Left kidney (tissue), 1 donor: ENCODE measurements at regions not wholly inside any gene's neighbourhood (a gene's known extent, or its start where the extent isn't known, plus 50 kb on each side); places are given as distances from the start of the nearest gene placed in this dataset.

Experiments used
- DNase-seq: peaks from one replicate; pipeline ENCODE4 v3.0.0-alpha.2; 2013

- no peak for DNase-seq
Measured at GRCh38 chr12:111222027-111222414, 146.9 kb downstream of the PHETA1 start.

GRCh38 chr12:111221062-111222026, 147.6 kb downstream of the PHETA1 start:
- no peak for DNase-seq

- DNase-seq = no peak
Measured at GRCh38 chr12:111220363-111220762, 148.5 kb downstream of the PHETA1 start.

GRCh38 chr12:111219440-111219839, 149.5 kb downstream of the PHETA1 start:
- no peak for DNase-seq

GRCh38 chr12:111218499-111218898, 150.4 kb downstream of the PHETA1 start:
- DNase-seq = no peak

GRCh38 chr12:111216387-111217159, 152.3 kb downstream of the PHETA1 start:
- DNase-seq = no peak

- DNase-seq = no peak
Measured at GRCh38 chr12:111215881-111216280, 153.0 kb downstream of the PHETA1 start.

GRCh38 chr12:111214401-111214800, 154.5 kb downstream of the PHETA1 start:
- no peak for DNase-seq

- DNase-seq = no peak
Measured at GRCh38 chr12:111213561-111213960, 155.3 kb downstream of the PHETA1 start.

GRCh38 chr12:111212814-111213456, 156.0 kb downstream of the PHETA1 start:
- no peak for DNase-seq

- peak; percentile 62 for DNase-seq
Measured at GRCh38 chr12:111211910-111212757, 156.8 kb downstream of the PHETA1 start.

- no peak for DNase-seq
Measured at GRCh38 chr12:111209811-111210210, 159.1 kb downstream of the PHETA1 start.

- DNase-seq = no peak
Measured at GRCh38 chr12:111207761-111208160, 161.1 kb downstream of the PHETA1 start.

- DNase-seq = peak; percentile 31
Measured at GRCh38 chr12:111204788-111205241, 164.1 kb downstream of the PHETA1 start.

- DNase-seq = no peak
Measured at GRCh38 chr12:111203969-111204368, 164.9 kb downstream of the PHETA1 start.

GRCh38 chr12:111203446-111203845, 165.4 kb downstream of the PHETA1 start:
- DNase-seq = no peak

- DNase-seq = no peak
Measured at GRCh38 chr12:111202237-111202915, 166.5 kb downstream of the PHETA1 start.

- DNase-seq = no peak
Measured at GRCh38 chr12:111201495-111202236, 167.2 kb downstream of the PHETA1 start.

- DNase-seq = no peak
Measured at GRCh38 chr12:111201036-111201435, 167.9 kb downstream of the PHETA1 start.

GRCh38 chr12:111197376-111197944, 171.4 kb downstream of the PHETA1 start:
- DNase-seq = no peak
